Right lobe of liver (tissue), 4 donors: ENCODE measurements at regions not wholly inside any gene's neighbourhood (a gene's known extent, or its start where the extent isn't known, plus 50 kb on each side); places are given as distances from the start of the nearest gene placed in this dataset.

Source experiments
- CTCF ChIP-seq, 4 donors: fragments of 200-600 bp in 3 of 4; fragments of 450-650 bp in 1 of 4; IDR thresholded peaks; one replicate each; pipeline versions ENCODE4 v1.5.1 to v1.8.0; 2016 to 2022; ENCODE audit warnings: antibody characterized with exemption in 4 of 4, mild to moderate bottlenecking in 2 of 4
- POLR2A ChIP-seq: fragments of 450-650 bp; IDR thresholded peaks from one replicate; pipeline ENCODE4 v1.6.1; 2017; ENCODE audit warnings: antibody characterized with exemption, mild to moderate bottlenecking
- donor health status: DM: no; HTN: no; CAD: no.
- donor health status: DM: no; HTN: no; CAD: no.
- donor health status: DM: no; HTN: yes; CAD: no.

- no peak for TF ChIP-seq CTCF (IDR thresholded peaks at IDR 0.05)
- no peak for TF ChIP-seq POLR2A
These were observed 264.6 kb downstream of the FRK start for GRCh38 chr6:115796061-115796460.
